SK-N-SH (cell line): ENCODE measurements at regions not wholly inside any gene's neighbourhood (a gene's known extent, or its start where the extent isn't known, plus 50 kb on each side); places are given as distances from the start of the nearest gene placed in this dataset.

Experiments used
- CTCF ChIA-PET: fragments of 300-600, 350-600 bp; formaldehyde crosslinking; extraction: SDS; loops from one replicate; lab custom pipeline; 2021; lab: Yijun Ruan, JAX
- POLR2A ChIA-PET: fragments of 350-600 bp; sonication (Branson Sonifier 250); formaldehyde crosslinking; extraction: SDS; loops from one replicate; lab custom pipeline; 2020; ENCODE audit warnings: antibody characterized with exemption, inconsistent platforms; lab: Yijun Ruan, JAX
- DNase-seq: peaks from one replicate; pipeline ENCODE4 v3.0.0; 2012
- H2AFZ ChIP-seq: fragments of 200-600 bp; sonication (generic); 2 replicates; pipeline ENCODE4 v1.8.1; 2016; ENCODE audit warnings: antibody characterized with exemption, mild to moderate bottlenecking, low read depth
- H3F3A ChIP-seq: fragments of 200-600 bp; sonication (generic); replicated peaks from 2 replicates; pipeline ENCODE3; 2016; ENCODE audit warnings: antibody characterized with exemption, mild to moderate bottlenecking; ENCODE audit not compliant: insufficient read depth
- H3K27ac ChIP-seq, 2 experiments: fragments of 200-500 bp in 1 of 2; fragments of 200-600 bp in 1 of 2; sonication (Bioruptor generic) in 1 of 2; sonication (generic), shearing (Covaris generic) in 1 of 2; 2 replicates each; pipeline versions ENCODE4 v1.5.1 to v1.6.1; 2014 to 2016; ENCODE audit warnings: low read depth in 2 of 2, inconsistent platforms in 1 of 2, low read length in 1 of 2, mild to moderate bottlenecking in 1 of 2, mixed read lengths in 1 of 2
- H3K27me3 ChIP-seq: fragments of 200-600 bp; sonication (generic), shearing (Covaris generic); 2 replicates; pipeline ENCODE4 v1.6.1; 2016; ENCODE audit warnings: mixed run types; ENCODE audit not compliant: insufficient read depth
- H3K36me3 ChIP-seq, 2 experiments: fragments of 200-500 bp in 1 of 2; fragments of 200-600 bp in 1 of 2; sonication (Bioruptor generic) in 1 of 2; sonication (generic) in 1 of 2; replicated peaks in 1 of 2; 2 replicates each; pipeline versions ENCODE3 to v1.5.1; 2014 to 2016; ENCODE audit warnings: low read length in 1 of 2, mild to moderate bottlenecking in 1 of 2; ENCODE audit not compliant: insufficient read depth in 2 of 2, control insufficient read depth in 1 of 2
- H3K4me1 ChIP-seq, 2 experiments: fragments of 200-500 bp in 1 of 2; fragments of 200-600 bp in 1 of 2; sonication (Bioruptor generic) in 1 of 2; sonication (generic), shearing (Covaris generic) in 1 of 2; 2 replicates each; pipeline versions ENCODE4 v1.5.1 to v1.6.1; 2014 to 2016; ENCODE audit warnings: low read depth in 1 of 2, low read length in 1 of 2, mixed run types in 1 of 2; ENCODE audit not compliant: insufficient read depth in 2 of 2, control insufficient read depth in 1 of 2
- H3K4me2 ChIP-seq: fragments of 200-600 bp; sonication (generic), shearing (Covaris generic); 2 replicates; pipeline ENCODE4 v1.6.1; 2017; ENCODE audit warnings: mixed run types
- H3K4me3 ChIP-seq, 2 experiments: fragments of 200-500 bp in 1 of 2; fragments of 200-600 bp in 1 of 2; sonication (Bioruptor generic) in 1 of 2; sonication (generic), shearing (Covaris generic) in 1 of 2; 2 replicates each; pipeline versions ENCODE4 v1.5.1 to v1.8.1; 2014 to 2016; ENCODE audit warnings: low read depth in 2 of 2, inconsistent platforms in 1 of 2, low read length in 1 of 2, mild to moderate bottlenecking in 1 of 2, mixed read lengths in 1 of 2, moderate library complexity in 1 of 2
- H3K79me2 ChIP-seq: fragments of 200-600 bp; sonication (generic); 2 replicates; pipeline ENCODE4 v1.8.1; 2017; ENCODE audit warnings: mild to moderate bottlenecking; ENCODE audit not compliant: insufficient read depth
- H3K9ac ChIP-seq: fragments of 200-600 bp; sonication (generic); 2 replicates; pipeline ENCODE4 v1.6.1; 2017; ENCODE audit warnings: mixed run types
- H3K9me2 ChIP-seq: fragments of 200-600 bp; sonication (generic); 2 replicates; pipeline ENCODE4 v1.6.1; 2017; ENCODE audit warnings: mixed run types
- H3K9me3 ChIP-seq: fragments of 200-600 bp; sonication (generic); 2 replicates; pipeline ENCODE4 v1.6.1; 2017; ENCODE audit warnings: mixed run types, mild to moderate bottlenecking, moderate library complexity
- H4K20me1 ChIP-seq: fragments of 200-600 bp; sonication (generic); 2 replicates; pipeline ENCODE4 v1.6.1; 2017; ENCODE audit warnings: mild to moderate bottlenecking, mixed run types; ENCODE audit not compliant: insufficient read depth
- CHD2 ChIP-seq: fragments of 150-350 bp; IDR thresholded peaks from 2 replicates; pipeline ENCODE4 v1.6.1; 2018; ENCODE audit warnings: low read length; ENCODE audit not compliant: partially characterized antibody
- EP300 ChIP-seq, 2 experiments: IDR thresholded peaks; 2 replicates each; pipeline versions ENCODE4 v1.4.0 to v1.6.1; 2012; ENCODE audit warnings: borderline replicate concordance in 1 of 2, low read depth in 1 of 2, low read length in 1 of 2
- FOSL2 ChIP-seq: IDR thresholded peaks from 2 replicates; pipeline ENCODE4 v1.4.0; 2012; ENCODE audit warnings: low read depth, mild to moderate bottlenecking, moderate library complexity, borderline replicate concordance
- FOXJ3 ChIP-seq: sonication (generic); formaldehyde crosslinking; IDR thresholded peaks from 2 replicates; pipeline ENCODE4 v1.5.1; 2020; ENCODE audit warnings: mild to moderate bottlenecking, missing genetic modification reagents
- FOXM1 ChIP-seq: IDR thresholded peaks from 2 replicates; pipeline ENCODE4 v1.4.0; 2012; ENCODE audit warnings: low read depth, mild to moderate bottlenecking
- GABPA ChIP-seq: IDR thresholded peaks from 2 replicates; pipeline ENCODE4 v1.4.0; 2012; ENCODE audit warnings: low read depth, mild to moderate bottlenecking
- GATA2 ChIP-seq: sonication (generic); formaldehyde crosslinking; IDR thresholded peaks from 2 replicates; pipeline ENCODE4 v1.5.0; 2020; ENCODE audit warnings: mild to moderate bottlenecking, missing genetic modification reagents
- JUND ChIP-seq: IDR thresholded peaks from 2 replicates; pipeline ENCODE4 v1.4.0; 2012
- MEF2A ChIP-seq: IDR thresholded peaks from 2 replicates; pipeline ENCODE4 v1.4.0; 2012; ENCODE audit warnings: low read depth, borderline replicate concordance
- NFIC ChIP-seq: IDR thresholded peaks from 2 replicates; pipeline ENCODE4 v1.4.0; 2012; ENCODE audit warnings: borderline replicate concordance
- NRF1 ChIP-seq: IDR thresholded peaks from 2 replicates; pipeline ENCODE4 v1.6.1; 2012; ENCODE audit warnings: low read depth, mild to moderate bottlenecking, low read length
- PBX3 ChIP-seq: IDR thresholded peaks from 2 replicates; pipeline ENCODE4; 2012
- POLR2AphosphoS5 ChIP-seq: IDR thresholded peaks from 2 replicates; pipeline ENCODE4 v1.6.1; 2012; ENCODE audit warnings: low read depth, low read length
- RCOR1 ChIP-seq: fragments of 150-350 bp; IDR thresholded peaks from 2 replicates; pipeline ENCODE4 v1.6.1; 2017; ENCODE audit warnings: antibody characterized with exemption, low read length
- RFX5 ChIP-seq: IDR thresholded peaks from 2 replicates; pipeline ENCODE4 v1.6.1; 2012; ENCODE audit warnings: mild to moderate bottlenecking, improper control_type of control experiment, low read length
- SIN3A ChIP-seq: IDR thresholded peaks from 2 replicates; pipeline ENCODE4 v1.6.1; 2012; ENCODE audit warnings: low read depth, mild to moderate bottlenecking, low read length, moderate library complexity, borderline replicate concordance
- SMC3 ChIP-seq: IDR thresholded peaks from 2 replicates; pipeline ENCODE4 v1.6.1; 2012; ENCODE audit warnings: low read depth, low read length, improper control_type of control experiment
- TEAD4 ChIP-seq: IDR thresholded peaks from 2 replicates; pipeline ENCODE4 v1.4.0; 2012; ENCODE audit warnings: mild to moderate bottlenecking, borderline replicate concordance; ENCODE audit not compliant: insufficient read depth
- YY1 ChIP-seq: IDR thresholded peaks from 2 replicates; pipeline ENCODE4 v1.4.0; 2012; ENCODE audit warnings: low read depth, mild to moderate bottlenecking
- whole genome bisulfite sequencing: methylation state at CpG from one replicate; pipeline ENCODE4 v1.1.6; 2017; ENCODE audit warnings: low lambda C conversion rate; 5-methylcytosine and 5-hydroxymethylcytosine counted together
- TF ChIP-seq, protein P1 (sequence below): IDR thresholded peaks from 2 replicates; pipeline ENCODE4 v1.6.1; 2012; ENCODE audit warnings: mild to moderate bottlenecking, low read depth, low read length, moderate library complexity
- TF ChIP-seq, protein P2 (sequence below): IDR thresholded peaks from 2 replicates; pipeline ENCODE4 v1.4.0; 2012; ENCODE audit warnings: low read depth

DNA sequence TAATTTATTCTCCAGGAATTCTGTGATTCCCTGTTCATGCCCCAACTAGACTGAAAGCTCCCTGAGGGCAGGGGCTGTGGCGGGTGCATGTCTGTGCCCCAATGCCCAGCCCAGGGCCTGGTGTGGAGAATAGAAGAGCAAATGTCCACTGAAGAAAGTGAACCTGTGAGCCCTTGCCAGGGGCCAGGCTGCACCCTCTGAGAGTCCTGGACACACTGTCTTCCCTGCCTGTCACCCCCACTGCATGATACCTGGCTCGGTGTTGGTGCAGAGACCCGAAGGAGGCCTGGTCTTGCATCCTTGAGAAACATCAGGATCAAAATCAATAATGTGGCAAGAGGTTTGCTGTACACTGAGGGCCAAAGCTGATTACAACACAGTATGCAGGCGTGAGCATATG, 69.8 kb upstream of the RUNX3 start:
- Histone ChIP-seq H3K79me2 (no peaks in the 10 kb centered on the region), H3K27ac (no peak overlapping the region), H3K4me2 (no peak overlapping the region), H3K9me2 (no peaks in the 10 kb centered on the region), H3K4me3 (no peak overlapping the region), H3F3A (no peaks in the 10 kb centered on the region), H3K4me1 (no peaks in the 10 kb centered on the region; a peak in 1 of 4 replicates), H3K36me3 (no peaks in the 10 kb centered on the region), H2AFZ (no peak overlapping the region), H3K9me3 (no peaks in the 10 kb centered on the region), H3K27me3 (0 out of 2 replicates have a peak, but pooled peaks cover 1% of the 10 kb centered on the region), H3K9ac (no peak overlapping the region), H4K20me1 (no peaks in the 10 kb centered on the region)
- ChIA-PET POLR2A (no interaction called here), CTCF (interaction anchor here (0.8 to 1.2 kb wide), 2 partner anchors 38 to 97 kb away, joined by 3 read pairs; no protein-coding TSS in a partner anchor)
- DNase-seq = no peak
- no peak for TF ChIP-seq FOSL2
- TF ChIP-seq CHD2 = no peak
- TF ChIP-seq, protein P1, sequence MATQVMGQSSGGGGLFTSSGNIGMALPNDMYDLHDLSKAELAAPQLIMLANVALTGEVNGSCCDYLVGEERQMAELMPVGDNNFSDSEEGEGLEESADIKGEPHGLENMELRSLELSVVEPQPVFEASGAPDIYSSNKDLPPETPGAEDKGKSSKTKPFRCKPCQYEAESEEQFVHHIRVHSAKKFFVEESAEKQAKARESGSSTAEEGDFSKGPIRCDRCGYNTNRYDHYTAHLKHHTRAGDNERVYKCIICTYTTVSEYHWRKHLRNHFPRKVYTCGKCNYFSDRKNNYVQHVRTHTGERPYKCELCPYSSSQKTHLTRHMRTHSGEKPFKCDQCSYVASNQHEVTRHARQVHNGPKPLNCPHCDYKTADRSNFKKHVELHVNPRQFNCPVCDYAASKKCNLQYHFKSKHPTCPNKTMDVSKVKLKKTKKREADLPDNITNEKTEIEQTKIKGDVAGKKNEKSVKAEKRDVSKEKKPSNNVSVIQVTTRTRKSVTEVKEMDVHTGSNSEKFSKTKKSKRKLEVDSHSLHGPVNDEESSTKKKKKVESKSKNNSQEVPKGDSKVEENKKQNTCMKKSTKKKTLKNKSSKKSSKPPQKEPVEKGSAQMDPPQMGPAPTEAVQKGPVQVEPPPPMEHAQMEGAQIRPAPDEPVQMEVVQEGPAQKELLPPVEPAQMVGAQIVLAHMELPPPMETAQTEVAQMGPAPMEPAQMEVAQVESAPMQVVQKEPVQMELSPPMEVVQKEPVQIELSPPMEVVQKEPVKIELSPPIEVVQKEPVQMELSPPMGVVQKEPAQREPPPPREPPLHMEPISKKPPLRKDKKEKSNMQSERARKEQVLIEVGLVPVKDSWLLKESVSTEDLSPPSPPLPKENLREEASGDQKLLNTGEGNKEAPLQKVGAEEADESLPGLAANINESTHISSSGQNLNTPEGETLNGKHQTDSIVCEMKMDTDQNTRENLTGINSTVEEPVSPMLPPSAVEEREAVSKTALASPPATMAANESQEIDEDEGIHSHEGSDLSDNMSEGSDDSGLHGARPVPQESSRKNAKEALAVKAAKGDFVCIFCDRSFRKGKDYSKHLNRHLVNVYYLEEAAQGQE = no peak
- TF ChIP-seq SMC3 = no peak
- TF ChIP-seq JUND = no peak
- TF ChIP-seq EP300 (IDR thresholded peaks at IDR 0.05; ENCODE audit: borderline replicate concordance in 1 of 2, low read depth in 1 of 2, low read length in 1 of 2) = no peak
- TF ChIP-seq FOXM1 = no peak
- TF ChIP-seq TEAD4 = no peak
- no peak for TF ChIP-seq RCOR1
- TF ChIP-seq FOXJ3 (CRISPR knock-in tag) = no peak
- TF ChIP-seq RFX5 = no peak
- WGBS = 64% methylated on average over 4 of the region's 4 CpGs

GRCh38 chr1:24999426-24999825, 69.3 kb upstream of the RUNX3 start:
- Histone ChIP-seq H3K4me1 (no peaks in the 10 kb centered on the region; a peak in 1 of 4 replicates), H2AFZ (no peak overlapping the region), H3K9me2 (no peaks in the 10 kb centered on the region), H3K27ac (no peak overlapping the region), H4K20me1 (no peaks in the 10 kb centered on the region), H3K4me2 (no peak overlapping the region), H3K4me3 (no peak overlapping the region), H3F3A (no peaks in the 10 kb centered on the region), H3K36me3 (no peaks in the 10 kb centered on the region), H3K9ac (no peak overlapping the region), H3K27me3 (no peaks in the 10 kb centered on the region), H3K9me3 (no peaks in the 10 kb centered on the region), H3K79me2 (no peaks in the 10 kb centered on the region)
- CTCF ChIA-PET = interaction anchor here (0.8 kb wide), 2 partner anchors 67 to 97 kb away, joined by 3 read pairs; no protein-coding TSS in a partner anchor
- WGBS = 68% methylated on average over 8 of the region's 10 CpGs
- DNase-seq = no peak
- POLR2A ChIA-PET = no interaction called here
- no peak for TF ChIP-seq SMC3
- TF ChIP-seq JUND = no peak
- TF ChIP-seq, protein P2, sequence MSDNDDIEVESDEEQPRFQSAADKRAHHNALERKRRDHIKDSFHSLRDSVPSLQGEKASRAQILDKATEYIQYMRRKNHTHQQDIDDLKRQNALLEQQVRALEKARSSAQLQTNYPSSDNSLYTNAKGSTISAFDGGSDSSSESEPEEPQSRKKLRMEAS = no peak
- TF ChIP-seq NFIC = no peak
- no peak for TF ChIP-seq GABPA
- TF ChIP-seq SIN3A = no peak
- TF ChIP-seq RCOR1 = no peak
- TF ChIP-seq RFX5 = no peak
- no peak for TF ChIP-seq MEF2A
- no peak for TF ChIP-seq TEAD4
- no peak for TF ChIP-seq FOSL2
- TF ChIP-seq NRF1 = no peak
- TF ChIP-seq PBX3 = no peak
- TF ChIP-seq YY1 = no peak
- no peak for TF ChIP-seq GATA2 (CRISPR knock-in tag)
- TF ChIP-seq EP300 (IDR thresholded peaks at IDR 0.05; ENCODE audit: borderline replicate concordance in 1 of 2, low read depth in 1 of 2, low read length in 1 of 2) = no peak
- TF ChIP-seq, protein P1 = no peak
- TF ChIP-seq POLR2AphosphoS5 = no peak
